ENCODE measurements at regions not wholly inside any gene's neighbourhood (a gene's known extent, or its start where the extent isn't known, plus 50 kb on each side); places are given as distances from the start of the nearest gene placed in this dataset.
A peak's percentile ranks its signal among the peaks of the same experiment; 100 is the strongest.

- no peak overlapping the region for H3K18ac ChIP-seq (ENCODE audit: low read depth in 1 of 2, low read length in 2 of 2)
- no peak overlapping the region for H4K8ac ChIP-seq (ENCODE audit: low read length)
- no peak overlapping the region for H3K4me3 ChIP-seq (ENCODE audit: insufficient read depth in 1 of 2, low read depth in 1 of 2, low read length in 2 of 2)
- no peak overlapping the region for H4K91ac ChIP-seq (ENCODE audit: low read length)
- H3K9ac ChIP-seq (ENCODE audit: low read length), result no peak overlapping the region
- H3K23ac ChIP-seq (ENCODE audit: low read length in 2 of 2), result no peak overlapping the region
- no peak overlapping the region for H3K4ac ChIP-seq (ENCODE audit: low read depth in 1 of 2, low read length in 2 of 2)
- H2BK120ac ChIP-seq (ENCODE audit: low read depth, low read length), result no peak overlapping the region
- H2AK5ac ChIP-seq (ENCODE audit: low read length, severe bottlenecking), result no peak overlapping the region
- H2BK5ac ChIP-seq (ENCODE audit: low read depth, low read length, poor library complexity, severe bottlenecking), result no peak overlapping the region
- no peaks in the 10 kb centered on the region for H3K79me1 ChIP-seq (replicated peaks; ENCODE audit: low read length, poor library complexity, severe bottlenecking)
- no peak overlapping the region for H2BK15ac ChIP-seq (ENCODE audit: low read depth, poor library complexity, severe bottlenecking)
- no peak overlapping the region for H3K14ac ChIP-seq (ENCODE audit: low read length in 2 of 2)
- no peak overlapping the region for H3K27ac ChIP-seq (ENCODE audit: low read length, poor library complexity, severe bottlenecking)
- H2BK12ac ChIP-seq (ENCODE audit: low read length in 2 of 2), result no peak overlapping the region
- WGBS, result 71% methylated on average over 2 of the region's 3 CpGs
- no peak overlapping the region for H3K4me2 ChIP-seq (ENCODE audit: low read length, poor library complexity, severe bottlenecking)
- H3K4me1 ChIP-seq (ENCODE audit: control insufficient read depth, insufficient read depth, low read depth, low read length), result peaks cover 2% of the 10 kb centered on the region
- H3K36me3 ChIP-seq (ENCODE audit: control insufficient read depth in 1 of 2, insufficient read depth in 2 of 2, low read depth in 1 of 2, low read length in 2 of 2), result no peaks in the 10 kb centered on the region
- H2AFZ ChIP-seq (ENCODE audit: low read depth, low read length), result no peak overlapping the region
- no peaks in the 10 kb centered on the region for H3K27me3 ChIP-seq (ENCODE audit: control insufficient read depth in 1 of 2, insufficient read depth in 1 of 2, low read length in 2 of 2)
- no peak for DNase-seq
- no peaks in the 10 kb centered on the region for H3K9me3 ChIP-seq (ENCODE audit: control insufficient read depth, low read length)
These were observed 82.3 kb downstream of the NUDT12 start for GRCh38 chr5:103480246-103480645.

GRCh38 chr5:103477678-103478077, 84.9 kb downstream of the NUDT12 start:
- Histone ChIP-seq H4K91ac (ENCODE audit: low read length) (no peak overlapping the region), H2BK15ac (ENCODE audit: low read depth, poor library complexity, severe bottlenecking) (no peak overlapping the region), H3K36me3 (ENCODE audit: control insufficient read depth in 1 of 2, insufficient read depth in 2 of 2, low read depth in 1 of 2, low read length in 2 of 2) (no peaks in the 10 kb centered on the region), H3K9me3 (ENCODE audit: control insufficient read depth, low read length) (no peaks in the 10 kb centered on the region), H3K23ac (ENCODE audit: low read length in 2 of 2) (no peak overlapping the region), H3K4me2 (ENCODE audit: low read length, poor library complexity, severe bottlenecking) (no peak overlapping the region), H3K27me3 (ENCODE audit: control insufficient read depth in 1 of 2, insufficient read depth in 1 of 2, low read length in 2 of 2) (no peaks in the 10 kb centered on the region), H2BK5ac (ENCODE audit: low read depth, low read length, poor library complexity, severe bottlenecking) (no peak overlapping the region), H2AK5ac (ENCODE audit: low read length, severe bottlenecking) (no peak overlapping the region), H3K4me3 (ENCODE audit: insufficient read depth in 1 of 2, low read depth in 1 of 2, low read length in 2 of 2) (no peak overlapping the region), H3K18ac (ENCODE audit: low read depth in 1 of 2, low read length in 2 of 2) (no peak overlapping the region), H3K4ac (ENCODE audit: low read depth in 1 of 2, low read length in 2 of 2) (no peak overlapping the region), H3K9ac (ENCODE audit: low read length) (no peak overlapping the region), H3K14ac (ENCODE audit: low read length in 2 of 2) (no peak overlapping the region), H4K8ac (ENCODE audit: low read length) (no peak overlapping the region), H3K79me1 (replicated peaks; ENCODE audit: low read length, poor library complexity, severe bottlenecking) (no peaks in the 10 kb centered on the region), H2AFZ (ENCODE audit: low read depth, low read length) (no peak overlapping the region), H3K27ac (ENCODE audit: low read length, poor library complexity, severe bottlenecking) (no peak overlapping the region), H3K4me1 (ENCODE audit: control insufficient read depth, insufficient read depth, low read depth, low read length) (peaks cover 2% of the 10 kb centered on the region), H2BK120ac (ENCODE audit: low read depth, low read length) (no peak overlapping the region), H2BK12ac (ENCODE audit: low read length in 2 of 2) (no peak overlapping the region)
- WGBS, result 100% methylated on average over 1 of the region's 1 CpG
- DNase-seq, result no peak

- H3K9me3 ChIP-seq (ENCODE audit: control insufficient read depth, low read length), result no peaks in the 10 kb centered on the region
- H3K18ac ChIP-seq (ENCODE audit: low read depth in 1 of 2, low read length in 2 of 2), result no peak overlapping the region
These were observed 85.8 kb downstream of the NUDT12 start for GRCh38 chr5:103476811-103477210.

GRCh38 chr5:103475629-103476240, 86.9 kb downstream of the NUDT12 start:
- no peaks in the 10 kb centered on the region for H3K36me3 ChIP-seq (ENCODE audit: control insufficient read depth in 1 of 2, insufficient read depth in 2 of 2, low read depth in 1 of 2, low read length in 2 of 2)
- peak; percentile 58 for DNase-seq
- no peak overlapping the region for H4K91ac ChIP-seq (ENCODE audit: low read length)
- H3K27me3 ChIP-seq (ENCODE audit: control insufficient read depth in 1 of 2, insufficient read depth in 1 of 2, low read length in 2 of 2), result no peaks in the 10 kb centered on the region
- no peak overlapping the region for H2AFZ ChIP-seq (ENCODE audit: low read depth, low read length)
- H3K79me1 ChIP-seq (replicated peaks; ENCODE audit: low read length, poor library complexity, severe bottlenecking), result no peaks in the 10 kb centered on the region
- H2AK5ac ChIP-seq (ENCODE audit: low read length, severe bottlenecking), result no peak overlapping the region
- H3K27ac ChIP-seq (ENCODE audit: low read length, poor library complexity, severe bottlenecking), result no peak overlapping the region
- H3K23ac ChIP-seq (ENCODE audit: low read length in 2 of 2), result no peak overlapping the region
- no peak overlapping the region for H3K4me3 ChIP-seq (ENCODE audit: insufficient read depth in 1 of 2, low read depth in 1 of 2, low read length in 2 of 2)
- H3K18ac ChIP-seq (ENCODE audit: low read depth in 1 of 2, low read length in 2 of 2), result no peak overlapping the region
- H3K14ac ChIP-seq (ENCODE audit: low read length in 2 of 2), result no peak overlapping the region
- peak overlapping the region; percentile 51 for H3K9ac ChIP-seq (ENCODE audit: low read length)
- no peak overlapping the region for H2BK120ac ChIP-seq (ENCODE audit: low read depth, low read length)
- H3K9me3 ChIP-seq (ENCODE audit: control insufficient read depth, low read length), result no peaks in the 10 kb centered on the region
- no peak overlapping the region for H2BK15ac ChIP-seq (ENCODE audit: low read depth, poor library complexity, severe bottlenecking)
- no peak overlapping the region for H2BK5ac ChIP-seq (ENCODE audit: low read depth, low read length, poor library complexity, severe bottlenecking)
- H3K4me2 ChIP-seq (ENCODE audit: low read length, poor library complexity, severe bottlenecking), result no peak overlapping the region
- H3K4me1 ChIP-seq (ENCODE audit: control insufficient read depth, insufficient read depth, low read depth, low read length), result no peaks in the 10 kb centered on the region
- no peak overlapping the region for H3K4ac ChIP-seq (ENCODE audit: low read depth in 1 of 2, low read length in 2 of 2)
- 47% methylated on average over 3 of the region's 4 CpGs for WGBS
- H4K8ac ChIP-seq (ENCODE audit: low read length), result no peak overlapping the region
- H2BK12ac ChIP-seq (ENCODE audit: low read length in 2 of 2), result no peak overlapping the region

More at GRCh38 chr5:103476811-103477210, 85.8 kb downstream of the NUDT12 start:
- H2BK15ac ChIP-seq (ENCODE audit: low read depth, poor library complexity, severe bottlenecking), result no peak overlapping the region
- H3K4me1 ChIP-seq (ENCODE audit: control insufficient read depth, insufficient read depth, low read depth, low read length), result no peaks in the 10 kb centered on the region
- H2BK5ac ChIP-seq (ENCODE audit: low read depth, low read length, poor library complexity, severe bottlenecking), result no peak overlapping the region
- H3K27me3 ChIP-seq (ENCODE audit: control insufficient read depth in 1 of 2, insufficient read depth in 1 of 2, low read length in 2 of 2), result no peaks in the 10 kb centered on the region
- H3K4me3 ChIP-seq (ENCODE audit: insufficient read depth in 1 of 2, low read depth in 1 of 2, low read length in 2 of 2), result no peak overlapping the region
- no peak overlapping the region for H2AK5ac ChIP-seq (ENCODE audit: low read length, severe bottlenecking)
- no peak overlapping the region for H3K4me2 ChIP-seq (ENCODE audit: low read length, poor library complexity, severe bottlenecking)
- WGBS, result 91% methylated on average over 5 of the region's 5 CpGs
- H3K4ac ChIP-seq (ENCODE audit: low read depth in 1 of 2, low read length in 2 of 2), result no peak overlapping the region
- no peak overlapping the region for H3K14ac ChIP-seq (ENCODE audit: low read length in 2 of 2)
- no peak overlapping the region for H4K8ac ChIP-seq (ENCODE audit: low read length)
- no peak overlapping the region for H2BK12ac ChIP-seq (ENCODE audit: low read length in 2 of 2)
- no peak overlapping the region for H2BK120ac ChIP-seq (ENCODE audit: low read depth, low read length)
- no peak overlapping the region for H2AFZ ChIP-seq (ENCODE audit: low read depth, low read length)
- H3K79me1 ChIP-seq (replicated peaks; ENCODE audit: low read length, poor library complexity, severe bottlenecking), result no peaks in the 10 kb centered on the region
- no peak for DNase-seq
- no peak overlapping the region for H4K91ac ChIP-seq (ENCODE audit: low read length)
- no peak overlapping the region for H3K27ac ChIP-seq (ENCODE audit: low read length, poor library complexity, severe bottlenecking)
- H3K9ac ChIP-seq (ENCODE audit: low read length), result no peak overlapping the region
- H3K23ac ChIP-seq (ENCODE audit: low read length in 2 of 2), result no peak overlapping the region
- H3K36me3 ChIP-seq (ENCODE audit: control insufficient read depth in 1 of 2, insufficient read depth in 2 of 2, low read depth in 1 of 2, low read length in 2 of 2), result no peaks in the 10 kb centered on the region
